A172 (cell line): ENCODE measurements at regions not wholly inside any gene's neighbourhood (a gene's known extent, or its start where the extent isn't known, plus 50 kb on each side); places are given as distances from the start of the nearest gene placed in this dataset.
A peak's percentile ranks its signal among the peaks of the same experiment; 100 is the strongest.

Experiments used
- DNase-seq: peaks from one replicate; pipeline ENCODE4 v3.0.0-alpha.2; 2015; ENCODE audit warnings: low spot score

DNA sequence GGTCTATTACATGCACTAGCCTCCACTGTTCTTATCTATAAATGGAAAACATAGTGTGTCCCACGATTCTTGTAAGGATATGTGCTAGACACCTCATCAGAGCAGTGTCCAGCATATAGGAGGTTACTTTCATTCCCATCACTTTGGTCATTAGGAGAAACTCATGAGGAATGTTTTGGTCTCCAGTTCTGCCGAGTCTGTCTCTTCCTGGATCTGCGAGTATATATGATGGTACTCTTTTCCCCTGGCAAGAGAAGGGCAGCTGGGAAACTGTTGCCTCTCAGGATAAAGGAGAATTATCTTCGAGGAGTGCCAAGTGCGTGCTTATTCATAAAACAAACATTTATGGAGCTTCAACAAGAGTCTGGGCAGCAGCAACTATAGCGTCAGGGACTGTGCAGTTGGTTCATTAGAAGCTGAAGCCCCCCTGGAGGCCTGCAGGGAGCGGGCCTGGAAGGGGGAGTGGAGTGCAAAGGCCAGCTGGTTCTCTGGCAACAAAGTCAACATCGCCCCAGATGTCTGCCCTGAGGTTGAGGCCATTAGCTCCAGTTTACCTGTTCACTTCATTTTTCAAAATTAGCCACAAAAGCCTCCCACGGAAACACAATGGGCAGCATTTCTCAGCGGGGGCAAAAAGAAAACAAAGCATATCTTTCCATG is 811.9 kb downstream of the MAFB start:
- no peak for DNase-seq

DNA sequence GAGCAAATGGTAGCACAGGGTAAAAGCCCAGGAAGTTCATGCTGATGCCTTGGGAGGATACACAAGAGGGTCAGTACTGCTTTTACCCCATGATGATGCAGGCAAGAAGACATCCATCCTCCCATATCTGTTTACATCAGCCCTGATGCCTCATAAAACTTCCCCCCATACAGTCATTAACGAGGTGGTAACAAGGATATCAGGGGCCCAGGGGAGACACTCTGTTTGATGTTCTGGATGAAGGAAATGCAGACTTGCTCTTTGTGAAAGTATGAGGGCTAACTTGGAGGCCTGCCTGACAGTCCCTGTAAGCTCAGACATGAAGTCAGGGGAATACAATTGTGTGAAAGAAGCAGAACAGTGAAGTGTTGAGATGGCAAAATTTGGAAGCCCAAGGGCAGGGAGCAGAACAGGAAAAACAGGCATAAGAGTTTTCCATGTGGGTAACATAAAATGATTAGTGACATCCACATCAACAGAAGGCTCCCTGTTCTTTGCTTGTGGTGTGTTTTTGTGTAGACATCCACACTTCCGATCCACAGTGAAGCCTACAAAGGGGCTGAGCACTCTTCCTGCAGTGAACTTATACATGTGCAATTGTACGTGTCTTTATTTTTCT is 813.4 kb downstream of the MAFB start:
- no peak for DNase-seq

DNA sequence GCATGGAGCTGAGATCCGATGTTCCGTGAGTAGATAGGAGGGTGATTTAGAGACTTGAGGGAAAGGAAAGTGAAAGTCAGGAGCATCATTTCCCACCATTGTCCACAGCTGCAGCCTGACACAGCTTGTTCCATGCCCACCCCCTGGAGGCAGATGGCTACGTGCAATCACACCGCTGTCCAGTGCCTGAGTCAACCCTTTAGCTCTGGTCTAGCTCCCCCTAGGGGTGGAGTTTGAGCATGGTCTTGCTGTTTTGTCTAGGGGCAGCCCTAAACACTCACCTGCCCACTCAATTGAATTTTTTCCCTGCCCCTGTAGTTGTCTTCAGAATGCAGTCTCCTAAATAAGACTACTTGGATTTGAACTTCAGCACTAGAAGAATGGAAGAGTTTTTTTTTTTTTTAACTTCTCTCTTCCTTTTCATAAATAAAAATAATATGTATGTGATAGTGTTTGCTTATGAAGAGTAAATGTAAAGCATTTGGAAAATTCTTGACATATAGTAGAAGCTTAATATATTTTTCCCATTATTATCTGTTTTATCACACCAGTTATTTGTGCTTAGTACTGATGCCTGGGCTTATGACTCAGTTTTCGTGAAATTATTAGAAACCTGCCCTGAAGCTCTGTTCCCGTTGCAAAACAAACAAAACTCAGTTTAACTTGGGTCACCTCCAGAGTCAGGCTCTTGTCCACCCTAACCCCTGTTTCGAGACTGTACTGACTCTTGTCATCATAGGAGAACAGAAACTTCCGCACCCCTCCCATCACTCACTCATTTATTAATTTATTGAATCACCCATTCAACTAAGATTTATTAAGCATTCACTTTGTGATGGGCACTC is 814.8 kb downstream of the MAFB start:
- peak; percentile 90 for DNase-seq

- DNase-seq: no peak
Observed at GRCh38 chr20:39873286-39873685, 815.8 kb downstream of the MAFB start.

GRCh38 chr20:39871013-39871412 is 818.0 kb downstream of the MAFB start:
- DNase-seq: no peak

DNA sequence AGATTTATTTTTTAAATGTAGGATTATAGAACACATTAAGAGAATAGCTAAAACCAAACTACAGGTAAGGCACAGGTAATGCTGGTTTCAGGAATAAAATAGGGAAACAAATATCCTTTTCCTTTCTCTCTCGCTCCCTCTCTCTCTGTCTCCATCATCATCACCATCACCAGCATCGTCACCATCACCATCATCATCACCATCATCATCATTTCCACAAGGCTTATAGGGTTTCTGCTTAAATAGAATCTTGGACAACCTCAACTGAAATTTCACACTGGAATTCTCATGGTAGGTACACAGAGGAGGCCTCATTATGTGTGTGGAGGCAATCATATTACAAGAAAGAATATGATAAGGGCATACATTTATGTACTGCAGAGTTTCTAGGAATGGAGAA is 823.6 kb downstream of the MAFB start:
- DNase-seq: no peak

- no peak for DNase-seq
Observed at GRCh38 chr20:39862470-39862891, 826.6 kb downstream of the MAFB start.

- peak; percentile 55 for DNase-seq
Observed at GRCh38 chr20:39861381-39861780, 827.7 kb downstream of the MAFB start.

DNA sequence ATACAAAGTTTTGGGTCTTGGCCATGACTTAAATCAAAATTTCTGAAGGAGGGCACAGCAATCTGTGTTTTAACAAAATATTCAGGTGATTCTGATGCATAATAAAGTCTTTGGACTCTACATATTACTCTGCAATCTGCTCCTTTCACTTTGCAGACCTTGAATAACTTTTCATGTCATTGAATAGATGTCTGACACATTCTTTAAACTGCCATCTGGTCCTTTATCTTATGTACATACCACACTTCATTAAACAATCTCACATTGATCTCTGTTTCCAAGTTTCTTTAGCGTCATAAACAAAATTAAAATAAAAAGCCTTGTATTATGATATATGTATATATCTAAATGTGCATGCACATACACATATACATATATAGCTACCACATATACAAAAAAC is 831.2 kb downstream of the MAFB start:
- DNase-seq: no peak

DNA sequence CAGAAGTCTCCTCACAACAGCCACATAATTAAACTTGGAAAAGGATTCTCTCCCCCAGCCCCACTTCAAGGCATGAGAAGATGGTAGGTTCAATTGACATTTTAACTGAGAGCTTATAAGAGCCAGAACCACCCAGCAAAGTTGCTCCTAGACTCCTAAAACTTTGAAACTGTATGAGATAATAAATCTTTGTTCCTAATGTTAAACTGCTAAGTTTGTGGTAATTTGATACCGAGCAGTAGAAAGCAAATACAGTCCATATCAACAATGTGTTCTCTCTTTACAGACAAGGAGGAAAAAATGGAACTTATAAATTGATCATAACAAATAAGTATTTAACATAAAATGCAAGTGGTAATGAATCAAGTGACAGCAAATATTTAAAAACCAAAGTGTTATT is 831.8 kb downstream of the MAFB start:
- no peak for DNase-seq

- peak; percentile 63 for DNase-seq
Observed at GRCh38 chr20:39855799-39856198, 833.2 kb downstream of the MAFB start.

DNA sequence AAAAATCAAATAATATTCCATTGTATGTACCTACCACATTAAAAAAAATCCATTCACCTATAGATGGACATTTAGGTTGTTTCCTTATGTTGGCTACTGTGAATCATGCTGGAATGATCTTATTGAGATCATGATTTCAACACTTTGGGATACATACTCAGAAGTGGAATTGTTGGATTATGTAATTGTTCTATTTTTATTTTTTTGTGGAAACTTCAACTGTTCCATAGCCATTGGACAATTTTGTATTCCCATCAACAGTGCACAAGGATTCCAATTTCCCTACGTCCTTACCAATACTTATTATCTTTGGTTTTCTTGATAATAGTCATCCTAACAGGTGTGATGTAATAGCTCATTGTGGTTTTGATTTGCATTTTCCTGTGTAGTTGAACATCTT is 834.0 kb downstream of the MAFB start:
- DNase-seq: no peak

- DNase-seq: peak; percentile 72
Observed at GRCh38 chr20:39853636-39854035, 835.4 kb downstream of the MAFB start.

- no peak for DNase-seq
Observed at GRCh38 chr20:39853050-39853449, 836.0 kb downstream of the MAFB start.

DNA sequence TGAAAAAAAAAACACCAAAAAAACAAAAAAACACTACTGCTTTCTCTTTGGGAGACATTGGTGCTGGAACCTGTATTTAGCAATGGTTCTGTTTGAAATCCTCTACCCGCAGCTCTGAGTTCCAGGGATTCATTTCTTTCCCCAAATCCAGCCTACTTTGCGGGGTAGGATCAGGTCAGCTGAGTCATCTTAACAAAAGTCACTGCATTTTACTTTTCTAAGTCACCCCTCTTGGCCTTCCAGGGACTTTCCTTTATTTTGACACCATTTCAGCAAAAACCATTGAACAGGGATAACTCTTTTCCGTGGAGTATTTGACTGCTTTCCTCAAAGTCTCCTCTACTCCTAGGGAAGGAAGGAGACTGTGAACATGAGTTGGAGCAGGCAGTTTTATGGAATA is 837.6 kb downstream of the MAFB start:
- DNase-seq: peak; percentile 62

DNA sequence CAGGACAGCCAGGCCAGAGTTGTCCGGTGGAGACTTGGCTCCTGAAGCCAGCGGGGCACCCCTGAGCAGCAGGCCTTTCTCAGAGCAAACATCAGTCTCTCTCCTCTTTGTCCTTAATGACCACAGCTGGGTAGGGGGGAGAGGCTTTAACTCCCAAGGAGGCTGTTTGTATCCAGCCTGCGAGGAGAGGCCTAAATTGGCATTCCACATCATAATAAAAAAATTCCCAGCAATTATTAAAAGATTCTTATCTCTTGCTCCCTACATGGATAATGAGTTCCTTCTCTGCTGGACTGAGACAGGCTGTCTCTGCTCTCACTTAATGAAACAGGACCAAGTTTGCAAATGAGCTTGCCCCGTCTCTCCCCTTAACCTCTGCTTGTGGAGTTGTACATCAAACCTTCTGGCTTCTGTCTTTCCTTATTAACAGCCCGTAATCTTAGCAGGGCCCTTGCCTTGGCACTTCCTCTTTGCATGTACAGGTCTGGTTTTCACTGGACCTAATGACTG is 838.2 kb downstream of the MAFB start:
- peak; percentile 68 for DNase-seq

DNA sequence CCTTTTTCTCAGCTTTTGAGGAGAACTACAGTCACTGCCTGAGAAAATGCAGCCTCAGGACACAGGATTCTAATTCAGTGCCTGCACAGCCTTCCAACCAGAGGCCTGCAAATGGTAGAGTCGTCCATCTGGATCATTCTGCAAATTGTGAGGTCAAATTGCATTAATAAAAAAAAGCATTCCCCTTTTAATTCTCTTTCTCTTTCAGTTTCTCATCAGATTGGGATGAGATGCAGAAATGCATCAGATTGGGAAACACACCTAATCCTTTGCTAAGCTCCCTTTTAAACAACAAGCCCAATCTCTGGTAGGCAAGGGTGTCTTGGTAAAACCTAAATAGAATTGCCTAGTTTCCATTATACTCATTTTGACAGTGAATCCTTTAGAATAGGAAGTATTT is 838.8 kb downstream of the MAFB start:
- no peak for DNase-seq

DNA sequence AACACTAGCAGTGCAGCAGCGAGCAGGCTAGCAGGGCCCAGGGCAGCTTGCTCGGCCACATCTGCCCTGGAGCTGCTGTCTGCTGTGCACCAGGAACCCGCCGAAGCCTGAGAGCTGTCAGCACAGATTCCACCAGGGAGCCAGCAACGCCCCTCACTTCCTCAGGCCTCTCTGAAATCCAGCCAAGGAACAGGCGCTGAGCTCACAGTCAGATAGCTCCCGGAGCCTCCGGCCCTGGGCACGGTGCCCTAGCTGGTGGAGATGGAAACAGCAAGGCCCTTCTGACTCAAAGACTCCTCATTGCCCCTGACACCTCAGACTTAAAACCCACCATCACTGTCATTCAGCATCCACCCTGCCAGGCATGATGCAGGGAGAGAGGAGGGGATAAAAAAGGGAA is 839.4 kb downstream of the MAFB start:
- peak; percentile 93 for DNase-seq

- no peak for DNase-seq
Observed at GRCh38 chr20:39849171-39849570, 839.9 kb downstream of the MAFB start.

DNA sequence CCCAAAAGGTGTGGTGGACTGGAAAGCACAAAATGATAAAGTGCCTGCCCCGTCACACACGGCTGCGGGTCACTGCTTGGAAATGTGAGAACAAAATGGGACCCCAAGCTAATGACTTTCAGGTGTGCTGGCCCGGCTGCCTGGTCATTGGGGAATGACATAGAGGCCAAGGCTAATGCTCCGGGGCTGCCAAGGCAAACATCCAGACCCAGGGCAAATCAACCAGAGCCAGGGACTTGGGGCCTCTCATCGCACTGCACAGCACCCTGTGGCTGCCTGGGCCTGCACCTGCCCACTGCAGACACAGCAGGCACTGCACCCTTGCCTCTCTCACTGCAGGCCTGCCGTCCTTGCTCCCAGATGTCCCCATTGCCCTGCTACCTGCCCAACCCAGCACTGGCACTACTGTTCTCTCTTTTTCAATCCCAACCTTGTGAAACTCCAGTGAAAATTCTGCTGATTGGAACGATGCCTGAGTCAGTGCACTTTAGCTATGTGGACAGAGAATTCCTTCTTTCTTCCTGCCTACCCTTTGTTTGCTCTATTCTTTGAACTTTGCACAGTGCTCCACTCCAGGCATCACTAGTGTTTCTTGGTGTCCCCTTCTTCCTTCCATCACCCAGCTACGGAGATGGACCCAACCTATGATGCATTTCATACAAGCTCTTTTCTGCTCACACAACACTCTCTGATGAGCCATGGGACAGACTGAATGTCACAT is 849.5 kb downstream of the MAFB start:
- DNase-seq: no peak

DNA sequence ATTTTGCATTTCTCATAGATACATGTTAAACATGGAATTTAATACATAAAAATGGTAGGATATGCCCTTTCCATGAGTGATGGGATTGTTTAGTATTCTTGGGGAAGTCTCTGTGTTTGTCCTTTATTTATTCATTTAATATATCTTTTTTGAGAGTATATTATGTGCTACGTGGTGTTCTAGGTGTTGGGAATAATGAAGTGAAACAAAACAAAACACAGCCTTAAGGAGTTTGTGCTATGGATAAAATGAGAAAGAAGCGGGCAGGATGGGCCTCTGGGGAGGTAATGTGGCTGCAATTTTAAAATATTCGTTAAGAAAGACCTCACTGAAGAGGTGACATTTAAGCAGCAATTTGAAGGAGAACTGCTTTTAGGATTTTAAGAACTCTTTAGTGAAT is 851.5 kb downstream of the MAFB start:
- no peak for DNase-seq
